HepG2 (cell line): ENCODE measurements at regions not wholly inside any gene's neighbourhood (a gene's known extent, or its start where the extent isn't known, plus 50 kb on each side); places are given as distances from the start of the nearest gene placed in this dataset.

Source experiments
- ATAC-seq: fragments of 200-7000 bp; cut with Tn5 transposase; 3 replicates; pipeline ENCODE4 v1.9.1; 2020; ENCODE audit warnings: mild to moderate bottlenecking, moderate library complexity
- BruUV-seq: library from RNA; stranded (reverse); fragments of 400-500 nt; replicated peaks from 2 replicates; lab custom pipeline; 2021; lab: Mats Ljungman, UMichigan
- CTCF ChIA-PET: fragments of 300-600 bp; formaldehyde crosslinking; extraction: SDS; loops from one replicate; lab custom pipeline; 2021; ENCODE audit warnings: low total read pairs, inconsistent platforms, low intra/inter-chr PET ratio; lab: Yijun Ruan, JAX
- POLR2A ChIA-PET: fragments of 350-600 bp; sonication (Branson Sonifier 250); formaldehyde crosslinking; loops from one replicate; lab custom pipeline; 2020; ENCODE audit warnings: antibody characterized with exemption, inconsistent platforms; lab: Yijun Ruan, JAX
- DNase-seq: peaks from one replicate; pipeline ENCODE4 v3.0.0-alpha.2; 2015; ENCODE audit warnings: low spot score
- FAIRE-seq: peaks from 3 replicates; lab custom pipeline; 2011; peaks lifted over from hg19 to GRCh38; lab: Jason Lieb, UNC
- H2AFZ ChIP-seq: one replicate; pipeline ENCODE4 v1.6.1; 2011; ENCODE audit warnings: low read length, inconsistent platforms
- H3K27ac ChIP-seq: fragments of 300-600 bp; 3 replicates; pipeline ENCODE4 v1.8.0; 2011; ENCODE audit warnings: mixed run types, mild to moderate bottlenecking, mixed read lengths, low read length, inconsistent platforms; ENCODE audit not compliant: insufficient read depth; ENCODE audit errors: extremely low read length
- H3K27me3 ChIP-seq, 2 experiments: fragments of 200-600 bp in 1 of 2; 2 replicates in 1 of 2; 3 replicates in 1 of 2; pipeline versions ENCODE4 v1.6.0 to v1.8.0; 2011; ENCODE audit warnings: low read length in 2 of 2, mild to moderate bottlenecking in 2 of 2, moderate library complexity in 2 of 2, inconsistent platforms in 1 of 2; ENCODE audit not compliant: insufficient read depth in 2 of 2, control insufficient read depth in 1 of 2
- H3K36me3 ChIP-seq, 2 experiments: fragments of 200-600 bp in 1 of 2; replicated peaks in 1 of 2; 2 replicates in 1 of 2; 3 replicates in 1 of 2; pipeline versions ENCODE4 v1.5.1 to v1.8.0; 2011; ENCODE audit warnings: low read length in 2 of 2, inconsistent platforms in 1 of 2; ENCODE audit not compliant: insufficient read depth in 2 of 2, control insufficient read depth in 1 of 2
- H3K4me1 ChIP-seq: 2 replicates; pipeline ENCODE4 v1.5.1; 2012; ENCODE audit warnings: low read length, inconsistent platforms; ENCODE audit not compliant: insufficient read depth
- H3K4me2 ChIP-seq: 2 replicates; pipeline ENCODE4 v1.6.0; 2011; ENCODE audit warnings: low read depth, low read length, inconsistent platforms
- H3K4me3 ChIP-seq, 3 experiments: fragments of 200-600 bp in 1 of 3; sonication (generic), shearing (Covaris generic) in 1 of 3; replicated peaks in 1 of 3; 2 replicates each; pipeline ENCODE4 v1.5.1; 2011 to 2016; ENCODE audit warnings: low read length in 3 of 3, inconsistent platforms in 2 of 3, low read depth in 2 of 3, mild to moderate bottlenecking in 2 of 3, control low read depth in 1 of 3, mixed read lengths in 1 of 3; ENCODE audit not compliant: insufficient read depth in 1 of 3
- H3K79me2 ChIP-seq: one replicate; pipeline ENCODE4 v1.6.1; 2011; ENCODE audit warnings: low read length, inconsistent platforms; ENCODE audit not compliant: insufficient read depth
- H3K9ac ChIP-seq: 2 replicates; pipeline ENCODE4 v1.6.0; 2011; ENCODE audit warnings: mild to moderate bottlenecking, low read depth, low read length, inconsistent platforms; ENCODE audit not compliant: insufficient read depth
- H3K9me3 ChIP-seq: 2 replicates; pipeline ENCODE4 v1.5.1; 2012; ENCODE audit warnings: mild to moderate bottlenecking, low read length
- H4K20me1 ChIP-seq: 2 replicates; pipeline ENCODE4 v1.6.0; 2011; ENCODE audit warnings: inconsistent platforms, mild to moderate bottlenecking, low read length, moderate library complexity; ENCODE audit not compliant: insufficient read depth
- ZNF264 ChIP-seq: sonication (generic); formaldehyde crosslinking; IDR thresholded peaks from 2 replicates; pipeline ENCODE4 v1.4.0; 2020; ENCODE audit warnings: missing genetic modification reagents
- ZNF768 ChIP-seq: sonication (generic); formaldehyde crosslinking; IDR thresholded peaks from 2 replicates; pipeline ENCODE4 v1.4.0; 2020; ENCODE audit warnings: missing genetic modification reagents
- WGBS: methylation state at CpG from one replicate; pipeline ENCODE4 v1.1.6; 2017; ENCODE audit warnings: low lambda C conversion rate; 5-methylcytosine and 5-hydroxymethylcytosine counted together
- in situ Hi-C: cut with HindIII; loops from 2 replicates; pipeline ENCODE4 v1.10.0; 2017; ENCODE audit warnings: low pct_unique_long_range_greater_than_20kb; ENCODE audit not compliant: extremely low pct_ligation_motif_present
- intact Hi-C: fragments of 100-400 bp; cut with micrococcal nuclease; formaldehyde crosslinking; loops from one replicate; pipeline ENCODE4 v1.10.0; 2022; ENCODE audit not compliant: unreplicated experiment

DNA sequence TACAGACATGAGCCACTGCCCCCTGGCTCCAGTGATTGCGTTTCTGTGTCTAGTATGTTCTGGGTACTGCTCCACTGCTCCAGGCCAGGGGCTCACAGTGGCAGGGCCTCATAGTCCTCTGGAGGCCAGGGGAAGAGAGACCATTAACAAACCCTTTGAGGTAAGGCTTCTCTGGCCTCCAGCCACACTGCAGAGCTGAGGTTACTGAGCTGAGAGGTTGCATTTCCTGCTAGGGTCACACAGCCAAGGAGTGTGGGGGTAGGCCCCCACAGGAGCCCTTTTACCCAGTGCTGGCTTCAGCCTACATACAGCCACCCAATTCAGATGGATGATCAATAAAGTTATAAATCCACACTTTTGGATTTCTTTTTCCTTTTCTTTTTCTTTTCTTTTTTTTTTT lies 50.4 kb upstream of the DLX4 start:
- Histone ChIP-seq H3K79me2 (no peaks in the 10 kb centered on the region), H3K9ac (no peak overlapping the region), H2AFZ (no peak overlapping the region), H3K4me2 (no peak overlapping the region), H3K4me1 (peaks cover 23% of the 10 kb centered on the region), H3K27me3 (peaks cover 1 to 45% of the 10 kb centered on the region in 2 experiments; a peak in 4 of 5 replicates), H3K36me3 (no peaks in the 10 kb centered on the region), H3K9me3 (no peaks in the 10 kb centered on the region), H3K4me3 (no peak overlapping the region), H4K20me1 (no peaks in the 10 kb centered on the region), H3K27ac (no peak overlapping the region)
- ChIA-PET POLR2A (no interaction called here), CTCF (no interaction called here)
- no CpG with 5 or more reads among the region's 1 CpG for WGBS
- TF ChIP-seq ZNF264 (CRISPR knock-in tag), result no peak
- TF ChIP-seq ZNF768 (CRISPR knock-in tag), result peak; percentile 92
- FAIRE-seq (no peak), DNase-seq (no peak), ATAC-seq (no peak)
- intact Hi-C loops (no loop called here), in situ Hi-C loops (no loop called here)
- no TSS peak for BruUV-seq
